B cell (primary cell): ENCODE measurements at regions not wholly inside any gene's neighbourhood (a gene's known extent, or its start where the extent isn't known, plus 50 kb on each side); places are given as distances from the start of the nearest gene placed in this dataset.

ENCODE experiments used
- ATAC-seq: fragments of 200-7000 bp; cut with Tn5 transposase; one replicate; pipeline ENCODE4 v1.10.0; 2021; ENCODE audit warnings: low read depth, mild to moderate bottlenecking, moderate number of reproducible peaks, moderate library complexity
- CTCF ChIA-PET: fragments of 350-600 bp; sonication (Branson Sonifier 250); formaldehyde crosslinking; loops from one replicate; lab custom pipeline; 2021; ENCODE audit warnings: antibody characterized with exemption, inconsistent platforms; lab: Charles Lee
- POLR2A ChIA-PET: fragments of 350-600 bp; sonication (Branson Sonifier 250); formaldehyde crosslinking; loops from one replicate; lab custom pipeline; 2021; ENCODE audit warnings: antibody characterized with exemption; lab: Charles Lee
- DNase-seq: peaks from one replicate; pipeline ENCODE4 v3.0.0; 2013
- H2AFZ ChIP-seq: 2 replicates; pipeline ENCODE4 v1.6.1; 2012; ENCODE audit warnings: mild to moderate bottlenecking, low read depth, low read length; ENCODE audit not compliant: insufficient read depth, poor library complexity, severe bottlenecking
- H3K27ac ChIP-seq, 2 donors: 1 replicate in 1 of 2; 2 replicates in 1 of 2; pipeline ENCODE4 v1.5.1; 2012 to 2013; ENCODE audit warnings: low read length in 2 of 2, mild to moderate bottlenecking in 2 of 2, moderate library complexity in 1 of 2
- H3K27me3 ChIP-seq, 4 experiments: fragments of 200-600 bp in 1 of 4; sonication (generic) in 1 of 4; replicated peaks in 1 of 4; 1 replicate in 2 of 4; 2 replicates in 2 of 4; pipeline versions ENCODE4 v1.6.1 to v1.7.0; 2013 to 2016; ENCODE audit warnings: low read length in 3 of 4, mild to moderate bottlenecking in 2 of 4, mixed read lengths in 1 of 4, moderate library complexity in 1 of 4; ENCODE audit not compliant: insufficient read depth in 4 of 4, control insufficient read depth in 3 of 4; ENCODE audit errors: control extremely low read depth in 1 of 4
- H3K36me3 ChIP-seq, 2 experiments: replicated peaks in 1 of 2; 1 replicate in 1 of 2; 2 replicates in 1 of 2; pipeline versions ENCODE4 v1.6.1 to v1.7.1; 2013; ENCODE audit warnings: low read length in 1 of 2; ENCODE audit not compliant: insufficient read depth in 2 of 2, control insufficient read depth in 1 of 2; ENCODE audit errors: control extremely low read depth in 1 of 2, extremely low read depth in 1 of 2
- H3K4me1 ChIP-seq, 2 donors: fragments of 200-600 bp in 1 of 2; sonication (generic) in 1 of 2; 1 replicate in 1 of 2; 2 replicates in 1 of 2; pipeline versions ENCODE4 v1.5.1 to v1.6.1; 2013 to 2017; ENCODE audit warnings: low read length in 2 of 2; ENCODE audit not compliant: control insufficient read depth in 2 of 2, insufficient read depth in 2 of 2
- H3K4me2 ChIP-seq: replicated peaks from 2 replicates; pipeline ENCODE3; 2012; ENCODE audit warnings: mild to moderate bottlenecking, low read depth, low read length; ENCODE audit not compliant: poor library complexity, severe bottlenecking
- H3K4me3 ChIP-seq, 5 experiments: fragments of 200-600 bp in 1 of 5; sonication (generic) in 1 of 5; 1 replicate in 3 of 5; 2 replicates in 2 of 5; pipeline versions ENCODE4 v1.5.1 to v1.7.0; 2011 to 2016; ENCODE audit warnings: low read length in 4 of 5, mild to moderate bottlenecking in 4 of 5, low read depth in 2 of 5, control low read depth in 1 of 5, moderate library complexity in 1 of 5; ENCODE audit not compliant: insufficient read depth in 1 of 5; ENCODE audit errors: control extremely low read depth in 1 of 5, extremely low read depth in 1 of 5
- H3K79me2 ChIP-seq: fragments of 200-600 bp; sonication (generic); one replicate; pipeline ENCODE4 v1.6.0; 2016; ENCODE audit warnings: low read length; ENCODE audit not compliant: control insufficient read depth, insufficient read depth
- H3K9ac ChIP-seq: fragments of 200-600 bp; sonication (generic); 2 replicates; pipeline ENCODE4 v1.6.1; 2017; ENCODE audit warnings: mild to moderate bottlenecking, low read length, moderate library complexity
- H3K9me3 ChIP-seq, 3 donors: one replicate each; pipeline versions ENCODE4 v1.6.1 to v1.7.1; 2013; ENCODE audit warnings: low read length in 2 of 3; ENCODE audit not compliant: control insufficient read depth in 2 of 3, insufficient read depth in 1 of 3; ENCODE audit errors: control extremely low read depth in 1 of 3
- H4K20me1 ChIP-seq: 2 replicates; pipeline ENCODE4 v1.6.0; 2012; ENCODE audit warnings: mild to moderate bottlenecking, low read length; ENCODE audit not compliant: insufficient read depth, control insufficient read depth, poor library complexity, severe bottlenecking
- H3K27ac Mint-ChIP-seq: one replicate; pipeline ENCODE4 v1.8.0; 2021; ENCODE audit warnings: mixed read lengths
- H3K27me3 Mint-ChIP-seq: one replicate; pipeline ENCODE4 v1.8.0; 2021; ENCODE audit warnings: mixed read lengths
- H3K4me1 Mint-ChIP-seq: one replicate; pipeline ENCODE4 v1.8.0; 2021; ENCODE audit warnings: mixed read lengths
- H3K4me3 Mint-ChIP-seq: one replicate; pipeline ENCODE4 v1.8.0; 2021; ENCODE audit warnings: mixed read lengths
- H3K9me3 Mint-ChIP-seq: one replicate; pipeline ENCODE4 v1.8.0; 2022; ENCODE audit warnings: mixed read lengths; ENCODE audit not compliant: insufficient read depth
- CTCF ChIP-seq: fragments of 200-600 bp; IDR thresholded peaks from one replicate; pipeline ENCODE4 v1.8.0; 2022; ENCODE audit warnings: antibody characterized with exemption, mild to moderate bottlenecking
- EZH2 ChIP-seq: IDR thresholded peaks from 2 replicates; pipeline ENCODE4 v1.6.1; 2012; ENCODE audit warnings: borderline replicate concordance, low read depth, mild to moderate bottlenecking, moderate library complexity, low read length; ENCODE audit not compliant: insufficient read depth, poor library complexity, severe bottlenecking
- WGBS: methylation state at CpG from one replicate; pipeline ENCODE4 v1.1.5; 2013; ENCODE audit warnings: missing lambda C conversion rate; ENCODE audit not compliant: insufficient coverage; 5-methylcytosine and 5-hydroxymethylcytosine counted together
- intact Hi-C: fragments of 100-400 bp; cut with micrococcal nuclease; formaldehyde crosslinking; loops from one replicate; pipeline ENCODE4 v1.10.0; 2022

GRCh38 chr12:93080452-93080851 lies 151.4 kb upstream of the EEA1 start:
- no peaks in the 10 kb centered on the region for H4K20me1 ChIP-seq
- CTCF ChIA-PET: interaction anchor here (1.4 kb wide), 1 partner anchor 17 kb away, joined by 3 read pairs; no protein-coding TSS in a partner anchor
- H3K9ac ChIP-seq: no peak overlapping the region
- ATAC-seq: no peak
- H3K4me1 ChIP-seq: no peaks in the 10 kb centered on the region
- no peak overlapping the region for H3K4me3 ChIP-seq
- no peak for DNase-seq
- no peaks in the 10 kb centered on the region for H3K9me3 Mint-ChIP-seq
- TF ChIP-seq CTCF: no peak
- no peak for TF ChIP-seq EZH2
- H3K4me2 ChIP-seq: no peak overlapping the region
- H3K4me1 Mint-ChIP-seq: no peaks in the 10 kb centered on the region
- intact Hi-C loops: no loop called here
- H3K27me3 Mint-ChIP-seq: no peaks in the 10 kb centered on the region
- H3K79me2 ChIP-seq: no peaks in the 10 kb centered on the region
- H3K27ac ChIP-seq: no peak overlapping the region
- H3K27ac Mint-ChIP-seq: no peak overlapping the region
- no CpG with 5 or more reads among the region's 2 CpGs for WGBS
- H3K27me3 ChIP-seq: no peaks in the 10 kb centered on the region
- no peak overlapping the region for H2AFZ ChIP-seq
- POLR2A ChIA-PET: interaction anchor here (0.6 kb wide), 1 partner anchor 1054 kb away, joined by 4 read pairs; no protein-coding TSS in a partner anchor
- H3K9me3 ChIP-seq: no peaks in the 10 kb centered on the region
- no peak overlapping the region for H3K4me3 Mint-ChIP-seq
- no peaks in the 10 kb centered on the region for H3K36me3 ChIP-seq

- DNase-seq (no peak), ATAC-seq (no peak)
- Histone ChIP-seq H3K9ac (no peak overlapping the region), H2AFZ (no peak overlapping the region), H3K9me3 (peaks cover 0 to 5% (median 4%) of the 10 kb centered on the region in 3 donors), H3K27me3 (no peaks in the 10 kb centered on the region), H3K36me3 (no peaks in the 10 kb centered on the region), H3K4me1 (no peaks in the 10 kb centered on the region), H4K20me1 (no peaks in the 10 kb centered on the region), H3K27ac (no peak overlapping the region), H3K4me2 (no peak overlapping the region), H3K4me3 (no peak overlapping the region), H3K79me2 (no peaks in the 10 kb centered on the region)
- Mint-ChIP-seq H3K4me3 (no peak overlapping the region), H3K27me3 (no peaks in the 10 kb centered on the region), H3K27ac (no peak overlapping the region), H3K4me1 (no peaks in the 10 kb centered on the region), H3K9me3 (no peaks in the 10 kb centered on the region)
- 97% methylated on average over 6 of the region's 10 CpGs for WGBS
- ChIA-PET POLR2A (interaction anchor here (0.6 kb wide), 1 partner anchor 1053 kb away, joined by 4 read pairs; no protein-coding TSS in a partner anchor), CTCF (interaction anchor here (1.4 kb wide), 1 partner anchor 16 kb away, joined by 3 read pairs; no protein-coding TSS in a partner anchor)
- intact Hi-C loops: no loop called here
- TF ChIP-seq CTCF (no peak), EZH2 (no peak)
Measured at GRCh38 chr12:93080994-93081809, 152.1 kb upstream of the EEA1 start.
